GM23338 (cell line): ENCODE measurements at regions not wholly inside any gene's neighbourhood (a gene's known extent, or its start where the extent isn't known, plus 50 kb on each side); places are given as distances from the start of the nearest gene placed in this dataset.

Source experiments
- ATAC-seq: fragments of 200-7000 bp; cut with Tn5 transposase; 3 replicates; pipeline ENCODE4 v1.9.1; 2020
- DNase-seq: peaks from one replicate; pipeline ENCODE4 v3.0.0-alpha.2; 2015; ENCODE audit warnings: low spot score
- H2AFZ ChIP-seq: fragments of 200-600 bp; sonication (generic); 2 replicates; pipeline ENCODE4 v1.8.0; 2016; ENCODE audit warnings: antibody characterized with exemption, mild to moderate bottlenecking, moderate library complexity
- H3F3A ChIP-seq: fragments of 200-600 bp; sonication (generic); replicated peaks from 2 replicates; pipeline ENCODE4 v1.8.0; 2017; ENCODE audit warnings: antibody characterized with exemption, mixed run types, low read depth
- H3K27ac ChIP-seq: fragments of 200-600 bp; sonication (generic); 2 replicates; pipeline ENCODE4 v1.6.1; 2016; ENCODE audit warnings: low read depth
- H3K27me3 ChIP-seq: fragments of 200-600 bp; sonication (generic); 2 replicates; pipeline ENCODE4 v1.8.0; 2016; ENCODE audit warnings: mild to moderate bottlenecking, mixed run types, moderate library complexity; ENCODE audit not compliant: insufficient read depth
- H3K36me3 ChIP-seq: fragments of 200-600 bp; sonication (generic); 2 replicates; pipeline ENCODE4 v1.8.0; 2016; ENCODE audit warnings: mild to moderate bottlenecking; ENCODE audit not compliant: insufficient read depth
- H3K4me1 ChIP-seq: fragments of 200-600 bp; sonication (generic); 2 replicates; pipeline ENCODE4 v1.8.0; 2016; ENCODE audit warnings: mild to moderate bottlenecking, moderate library complexity; ENCODE audit not compliant: insufficient read depth
- H3K4me2 ChIP-seq: fragments of 200-600 bp; sonication (generic); 2 replicates; pipeline ENCODE4 v1.7.1; 2017; ENCODE audit warnings: mixed run types
- H3K4me3 ChIP-seq: fragments of 200-600 bp; sonication (generic); 2 replicates; pipeline ENCODE4 v1.6.1; 2016; ENCODE audit warnings: mixed run types
- H3K79me2 ChIP-seq: fragments of 200-600 bp; sonication (generic); replicated peaks from 2 replicates; pipeline ENCODE4 v1.8.0; 2017; ENCODE audit warnings: mild to moderate bottlenecking; ENCODE audit not compliant: insufficient read depth
- H3K9me2 ChIP-seq: fragments of 200-600 bp; sonication (generic); 2 replicates; pipeline ENCODE4 v1.8.0; 2017; ENCODE audit not compliant: insufficient read depth
- H4K20me1 ChIP-seq: fragments of 200-600 bp; sonication (generic); replicated peaks from 2 replicates; pipeline ENCODE4 v1.8.0; 2017; ENCODE audit warnings: mild to moderate bottlenecking; ENCODE audit not compliant: insufficient read depth
- H3K27ac Mint-ChIP-seq: 2 replicates; pipeline ENCODE4 v1.8.0; 2020; ENCODE audit warnings: inconsistent platforms, mild to moderate bottlenecking, moderate library complexity, mixed read lengths
- H3K27me3 Mint-ChIP-seq: 3 replicates; pipeline ENCODE4 v1.8.0; 2022; ENCODE audit warnings: low read depth, mild to moderate bottlenecking, moderate library complexity, mixed read lengths, inconsistent platforms; ENCODE audit not compliant: insufficient read depth, poor library complexity
- H3K36me3 Mint-ChIP-seq: 3 replicates; pipeline ENCODE4 v1.8.0; 2021; ENCODE audit warnings: low read depth, mild to moderate bottlenecking, inconsistent platforms, moderate library complexity, mixed read lengths
- H3K4me1 Mint-ChIP-seq: 3 replicates; pipeline ENCODE4 v1.8.0; 2020; ENCODE audit warnings: mild to moderate bottlenecking, inconsistent platforms, mixed read lengths
- H3K4me3 Mint-ChIP-seq: 3 replicates; pipeline ENCODE4 v1.8.0; 2021; ENCODE audit warnings: moderate library complexity, mild to moderate bottlenecking, inconsistent platforms, mixed read lengths
- H3K9me3 Mint-ChIP-seq: 3 replicates; pipeline ENCODE4 v1.8.0; 2020; ENCODE audit warnings: moderate library complexity, mild to moderate bottlenecking, inconsistent platforms, mixed read lengths
- CTCF ChIP-seq, 2 experiments: fragments of 200-600 bp in 1 of 2; sonication (generic) in 1 of 2; conservative IDR thresholded peaks; 2 replicates each; pipeline versions ENCODE4 v1.5.1 to v1.6.1; 2016 to 2017; ENCODE audit warnings: antibody characterized with exemption in 2 of 2, low read depth in 2 of 2, mild to moderate bottlenecking in 2 of 2, moderate library complexity in 1 of 2
- NANOG ChIP-seq: IDR thresholded peaks from 2 replicates; pipeline ENCODE4 v1.6.1; 2016; ENCODE audit warnings: antibody characterized with exemption, borderline replicate concordance
- POLR2AphosphoS5 ChIP-seq: IDR thresholded peaks from 2 replicates; pipeline ENCODE4 v1.6.1; 2016; ENCODE audit warnings: antibody characterized with exemption, low read depth
- ZNF462 ChIP-seq: fragments of 250-450 bp; sonication (Bioruptor Pico); IDR thresholded peaks from 2 replicates; pipeline ENCODE4 v1.5.0; 2020; ENCODE audit warnings: mild to moderate bottlenecking, moderate library complexity

GRCh38 chr6:90701146-90701781, 114.4 kb upstream of the MAP3K7 start (continued):
- TF ChIP-seq ZNF462: peak; percentile 48; the same call in 1 of the 2 replicates
- no peak for TF ChIP-seq CTCF (conservative IDR thresholded peaks at IDR 0.05; ENCODE audit: low read depth in 2 of 2)
- TF ChIP-seq NANOG: no peak

- H3K79me2 ChIP-seq: no peaks in the 10 kb centered on the region
- no peaks in the 10 kb centered on the region for H3K27me3 ChIP-seq
- Mint-ChIP-seq H3K4me3 (no peak overlapping the region), H3K4me1 (peaks cover 25% of the 10 kb centered on the region), H3K9me3 (peaks cover 3% of the 10 kb centered on the region; the same call in 1 of the 3 replicates), H3K27me3 (no peaks in the 10 kb centered on the region), H3K36me3 (peaks cover 9% of the 10 kb centered on the region), H3K27ac (no peak overlapping the region)
- TF ChIP-seq POLR2AphosphoS5 (no peak), ZNF462 (no peak)
- H3F3A ChIP-seq: no peaks in the 10 kb centered on the region
- no peak overlapping the region for H3K4me3 ChIP-seq
- H3K4me1 ChIP-seq: peaks cover 21% of the 10 kb centered on the region
- H4K20me1 ChIP-seq: no peaks in the 10 kb centered on the region
- no peaks in the 10 kb centered on the region for H3K36me3 ChIP-seq
- H2AFZ ChIP-seq: peak overlapping the region; percentile 15; the same call in 1 of the 2 replicates
- H3K9me2 ChIP-seq: peaks cover 6% of the 10 kb centered on the region
- H3K27ac ChIP-seq: no peak overlapping the region
- DNase-seq: no peak
- H3K4me2 ChIP-seq: no peak overlapping the region
- ATAC-seq: no peak
Measured at GRCh38 chr6:90695316-90695715, 108.4 kb upstream of the MAP3K7 start.
